ENCODE measurements at regions not wholly inside any gene's neighbourhood (a gene's known extent, or its start where the extent isn't known, plus 50 kb on each side); places are given as distances from the start of the nearest gene placed in this dataset.

DNA sequence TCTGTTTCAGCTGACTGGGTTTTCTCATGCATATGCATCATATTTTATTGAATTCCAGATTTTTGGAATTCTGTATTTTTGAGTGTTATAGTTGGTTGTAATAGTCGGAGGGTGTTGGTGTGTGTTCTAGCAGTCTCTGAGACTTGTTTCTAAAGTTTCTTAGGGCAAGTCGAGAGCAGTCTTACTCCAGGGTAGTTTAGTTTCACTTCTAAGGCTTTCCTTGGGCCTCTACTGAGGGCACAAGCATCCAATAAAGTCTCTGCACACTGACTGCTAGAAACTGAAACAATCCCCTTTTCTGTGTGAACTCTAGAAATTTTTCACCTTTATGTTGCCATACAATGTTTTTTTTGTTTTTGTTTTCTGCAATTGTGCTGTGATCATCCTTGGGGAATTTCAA, 663.7 kb upstream of the LRATD1 start:
- Histone ChIP-seq H3K9ac (replicated peaks; ENCODE audit: extremely low read depth, insufficient read depth, low read length) (no peak overlapping the region), H4K20me1 (replicated peaks; ENCODE audit: control insufficient read depth, extremely low read depth, insufficient read depth, low read length) (no peaks in the 10 kb centered on the region), H3K4me2 (ENCODE audit: insufficient read depth, low read length) (no peak overlapping the region), H3K27ac (ENCODE audit: insufficient read depth, low read depth, low read length) (no peak overlapping the region), H3K27me3 (ENCODE audit: control insufficient read depth in 2 of 2, insufficient read depth in 2 of 2, low read length in 2 of 2) (no peaks in the 10 kb centered on the region), H3K4me1 (ENCODE audit: control insufficient read depth, extremely low read depth, insufficient read depth, low read length) (no peaks in the 10 kb centered on the region), H3K79me2 (ENCODE audit: control insufficient read depth, insufficient read depth, low read length) (no peaks in the 10 kb centered on the region), H3K36me3 (ENCODE audit: control insufficient read depth in 2 of 2, extremely low read depth in 1 of 2, insufficient read depth in 2 of 2, low read length in 2 of 2) (no peaks in the 10 kb centered on the region), H3K9me3 (replicated peaks; ENCODE audit: control insufficient read depth, insufficient read depth, low read length) (no peaks in the 10 kb centered on the region), H2AFZ (ENCODE audit: low read depth, low read length) (no peak overlapping the region), H3K9me1 (replicated peaks; ENCODE audit: control insufficient read depth, extremely low read depth, insufficient read depth, low read length) (no peaks in the 10 kb centered on the region), H3K4me3 (replicated peaks in 1 of 3; ENCODE audit: insufficient read depth in 1 of 3, low read depth in 1 of 3, low read length in 3 of 3) (no peak overlapping the region)
- CTCF ChIA-PET: no interaction called here
- BruUV-seq (replicated peaks): no TSS peak
- POLR2A ChIA-PET: no interaction called here
- no peak for FAIRE-seq
- intact Hi-C loops (cut with micrococcal nuclease): no loop called here
- DNase-seq (ENCODE audit: low read depth, low spot score): no peak
- dilution Hi-C loops (cut with MboI; ENCODE audit: extremely low pct_ligation_motif_present, low sequenced_read_pairs): no loop called here
- no peak for TF ChIP-seq MYC (IDR thresholded peaks at IDR 0.05; ENCODE audit: low read depth, low read length)
- TF ChIP-seq JUN (IDR thresholded peaks at IDR 0.05; ENCODE audit: borderline replicate concordance, insufficient read depth, insufficient read length, low read depth): no peak
- TF ChIP-seq EZH2 (IDR thresholded peaks at IDR 0.05; ENCODE audit: borderline replicate concordance, low read depth, low read length, severe bottlenecking): no peak
- TF ChIP-seq, protein P1, sequence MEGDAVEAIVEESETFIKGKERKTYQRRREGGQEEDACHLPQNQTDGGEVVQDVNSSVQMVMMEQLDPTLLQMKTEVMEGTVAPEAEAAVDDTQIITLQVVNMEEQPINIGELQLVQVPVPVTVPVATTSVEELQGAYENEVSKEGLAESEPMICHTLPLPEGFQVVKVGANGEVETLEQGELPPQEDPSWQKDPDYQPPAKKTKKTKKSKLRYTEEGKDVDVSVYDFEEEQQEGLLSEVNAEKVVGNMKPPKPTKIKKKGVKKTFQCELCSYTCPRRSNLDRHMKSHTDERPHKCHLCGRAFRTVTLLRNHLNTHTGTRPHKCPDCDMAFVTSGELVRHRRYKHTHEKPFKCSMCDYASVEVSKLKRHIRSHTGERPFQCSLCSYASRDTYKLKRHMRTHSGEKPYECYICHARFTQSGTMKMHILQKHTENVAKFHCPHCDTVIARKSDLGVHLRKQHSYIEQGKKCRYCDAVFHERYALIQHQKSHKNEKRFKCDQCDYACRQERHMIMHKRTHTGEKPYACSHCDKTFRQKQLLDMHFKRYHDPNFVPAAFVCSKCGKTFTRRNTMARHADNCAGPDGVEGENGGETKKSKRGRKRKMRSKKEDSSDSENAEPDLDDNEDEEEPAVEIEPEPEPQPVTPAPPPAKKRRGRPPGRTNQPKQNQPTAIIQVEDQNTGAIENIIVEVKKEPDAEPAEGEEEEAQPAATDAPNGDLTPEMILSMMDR (IDR thresholded peaks at IDR 0.05; ENCODE audit: extremely low read depth in 1 of 2, insufficient read depth in 1 of 2, low read depth in 1 of 2, low read length in 2 of 2): no peak
- no peak for TF ChIP-seq POLR2A (IDR thresholded peaks at IDR 0.05; ENCODE audit: low read depth, low read length)
- TF ChIP-seq GATA2 (IDR thresholded peaks at IDR 0.05; ENCODE audit: insufficient read depth, insufficient read length, low read depth, low read length): no peak
- no peak for TF ChIP-seq POLR2AphosphoS5 (IDR thresholded peaks at IDR 0.05; ENCODE audit: insufficient read depth, low read depth, low read length)
- TF ChIP-seq, protein P2, sequence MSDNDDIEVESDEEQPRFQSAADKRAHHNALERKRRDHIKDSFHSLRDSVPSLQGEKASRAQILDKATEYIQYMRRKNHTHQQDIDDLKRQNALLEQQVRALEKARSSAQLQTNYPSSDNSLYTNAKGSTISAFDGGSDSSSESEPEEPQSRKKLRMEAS (IDR thresholded peaks at IDR 0.05; ENCODE audit: insufficient read depth, insufficient read length): no peak
- no peak for TF ChIP-seq FOS (IDR thresholded peaks at IDR 0.05; ENCODE audit: borderline replicate concordance, insufficient read depth, low read length)

Data from endothelial cell of umbilical vein (primary cell).